Lower leg skin (tissue), 3 donors: ENCODE measurements at regions not wholly inside any gene's neighbourhood (a gene's known extent, or its start where the extent isn't known, plus 50 kb on each side); places are given as distances from the start of the nearest gene placed in this dataset.

Experiments
- POLR2A ChIP-seq, 2 donors: fragments of 450-650 bp; IDR thresholded peaks; one replicate each; pipeline ENCODE4 v1.6.1; 2016 to 2017; ENCODE audit warnings: antibody characterized with exemption in 2 of 2, mild to moderate bottlenecking in 1 of 2, moderate library complexity in 1 of 2
- TF ChIP-seq, protein P1 (sequence below), 3 donors: fragments of 450-650 bp; IDR thresholded peaks; one replicate each; pipeline ENCODE4 v1.5.1; 2016; ENCODE audit warnings: antibody characterized with exemption in 3 of 3, mild to moderate bottlenecking in 3 of 3, moderate library complexity in 2 of 3

DNA sequence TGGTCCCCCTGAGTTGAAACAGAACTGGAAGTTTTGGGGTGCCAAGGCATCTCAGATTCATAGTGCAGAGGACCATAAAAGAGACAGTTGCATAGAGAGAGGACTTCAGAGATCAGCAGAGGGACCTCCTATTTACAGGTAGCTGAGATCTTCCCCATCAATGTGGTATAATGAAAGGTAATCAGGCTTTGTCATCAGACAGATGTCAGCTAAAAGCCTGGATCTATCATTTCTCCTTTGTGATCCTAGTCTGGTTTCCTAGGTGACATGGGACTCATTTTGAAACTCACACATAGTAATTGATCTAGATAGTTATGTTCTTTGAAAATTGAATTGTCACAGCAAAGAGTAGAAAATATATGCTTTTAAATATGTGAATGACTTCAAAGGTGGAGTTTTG lies 443.5 kb upstream of the MAP2 start:
- TF ChIP-seq POLR2A (IDR thresholded peaks at IDR 0.05): no peak
- TF ChIP-seq, protein P1, sequence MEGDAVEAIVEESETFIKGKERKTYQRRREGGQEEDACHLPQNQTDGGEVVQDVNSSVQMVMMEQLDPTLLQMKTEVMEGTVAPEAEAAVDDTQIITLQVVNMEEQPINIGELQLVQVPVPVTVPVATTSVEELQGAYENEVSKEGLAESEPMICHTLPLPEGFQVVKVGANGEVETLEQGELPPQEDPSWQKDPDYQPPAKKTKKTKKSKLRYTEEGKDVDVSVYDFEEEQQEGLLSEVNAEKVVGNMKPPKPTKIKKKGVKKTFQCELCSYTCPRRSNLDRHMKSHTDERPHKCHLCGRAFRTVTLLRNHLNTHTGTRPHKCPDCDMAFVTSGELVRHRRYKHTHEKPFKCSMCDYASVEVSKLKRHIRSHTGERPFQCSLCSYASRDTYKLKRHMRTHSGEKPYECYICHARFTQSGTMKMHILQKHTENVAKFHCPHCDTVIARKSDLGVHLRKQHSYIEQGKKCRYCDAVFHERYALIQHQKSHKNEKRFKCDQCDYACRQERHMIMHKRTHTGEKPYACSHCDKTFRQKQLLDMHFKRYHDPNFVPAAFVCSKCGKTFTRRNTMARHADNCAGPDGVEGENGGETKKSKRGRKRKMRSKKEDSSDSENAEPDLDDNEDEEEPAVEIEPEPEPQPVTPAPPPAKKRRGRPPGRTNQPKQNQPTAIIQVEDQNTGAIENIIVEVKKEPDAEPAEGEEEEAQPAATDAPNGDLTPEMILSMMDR (IDR thresholded peaks at IDR 0.05): no peak
